ENCODE measurements at regions not wholly inside any gene's neighbourhood (a gene's known extent, or its start where the extent isn't known, plus 50 kb on each side); places are given as distances from the start of the nearest gene placed in this dataset.

DNA sequence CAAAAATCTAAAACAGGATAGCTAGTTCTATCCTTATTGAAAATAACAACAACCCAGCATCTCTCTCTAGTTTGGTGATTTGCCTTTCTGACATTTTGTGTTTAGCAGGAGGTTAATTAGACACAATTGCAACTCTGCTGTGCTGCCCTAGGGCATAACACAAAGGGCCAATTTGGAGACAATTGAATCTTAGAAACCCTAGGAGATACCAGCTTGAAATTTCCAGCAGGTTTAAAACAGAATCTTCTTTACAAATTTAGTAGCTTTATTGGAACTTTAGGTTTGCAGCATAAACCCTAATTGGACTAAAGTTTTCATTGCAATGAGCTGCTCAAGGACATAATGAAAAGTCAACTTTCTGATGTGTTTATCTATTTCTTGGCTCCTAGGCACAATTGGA, 166.7 kb upstream of the FER start:
- TF ChIP-seq, protein P1, sequence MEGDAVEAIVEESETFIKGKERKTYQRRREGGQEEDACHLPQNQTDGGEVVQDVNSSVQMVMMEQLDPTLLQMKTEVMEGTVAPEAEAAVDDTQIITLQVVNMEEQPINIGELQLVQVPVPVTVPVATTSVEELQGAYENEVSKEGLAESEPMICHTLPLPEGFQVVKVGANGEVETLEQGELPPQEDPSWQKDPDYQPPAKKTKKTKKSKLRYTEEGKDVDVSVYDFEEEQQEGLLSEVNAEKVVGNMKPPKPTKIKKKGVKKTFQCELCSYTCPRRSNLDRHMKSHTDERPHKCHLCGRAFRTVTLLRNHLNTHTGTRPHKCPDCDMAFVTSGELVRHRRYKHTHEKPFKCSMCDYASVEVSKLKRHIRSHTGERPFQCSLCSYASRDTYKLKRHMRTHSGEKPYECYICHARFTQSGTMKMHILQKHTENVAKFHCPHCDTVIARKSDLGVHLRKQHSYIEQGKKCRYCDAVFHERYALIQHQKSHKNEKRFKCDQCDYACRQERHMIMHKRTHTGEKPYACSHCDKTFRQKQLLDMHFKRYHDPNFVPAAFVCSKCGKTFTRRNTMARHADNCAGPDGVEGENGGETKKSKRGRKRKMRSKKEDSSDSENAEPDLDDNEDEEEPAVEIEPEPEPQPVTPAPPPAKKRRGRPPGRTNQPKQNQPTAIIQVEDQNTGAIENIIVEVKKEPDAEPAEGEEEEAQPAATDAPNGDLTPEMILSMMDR (IDR thresholded peaks at IDR 0.05), result no peak
- Histone ChIP-seq H2AFZ (replicated peaks) (no peak overlapping the region), H3F3A (ENCODE audit: low read depth) (no peaks in the 10 kb centered on the region), H3K27ac (peak overlapping the region; percentile 7), H3K36me3 (no peaks in the 10 kb centered on the region), H3K4me3 (no peak overlapping the region), H3K27me3 (no peaks in the 10 kb centered on the region), H3K4me1 (peaks cover 20% of the 10 kb centered on the region), H3K4me2 (peak overlapping the region; percentile 24), H4K20me1 (ENCODE audit: low read depth) (no peaks in the 10 kb centered on the region), H3K79me2 (ENCODE audit: low read depth) (no peaks in the 10 kb centered on the region), H3K9me3 (ENCODE audit: low read depth) (no peaks in the 10 kb centered on the region), H3K9ac (no peak overlapping the region)
- DNase-seq (ENCODE audit: low spot score), result peak; percentile 25
- Mint-ChIP-seq H3K4me1 (peaks cover 2% of the 10 kb centered on the region), H3K9me3 (peaks cover 4% of the 10 kb centered on the region), H3K27ac (no peak overlapping the region), H3K27me3 (ENCODE audit: insufficient read depth, low read depth) (no peaks in the 10 kb centered on the region), H3K4me3 (no peak overlapping the region), H3K36me3 (no peaks in the 10 kb centered on the region)

DNA sequence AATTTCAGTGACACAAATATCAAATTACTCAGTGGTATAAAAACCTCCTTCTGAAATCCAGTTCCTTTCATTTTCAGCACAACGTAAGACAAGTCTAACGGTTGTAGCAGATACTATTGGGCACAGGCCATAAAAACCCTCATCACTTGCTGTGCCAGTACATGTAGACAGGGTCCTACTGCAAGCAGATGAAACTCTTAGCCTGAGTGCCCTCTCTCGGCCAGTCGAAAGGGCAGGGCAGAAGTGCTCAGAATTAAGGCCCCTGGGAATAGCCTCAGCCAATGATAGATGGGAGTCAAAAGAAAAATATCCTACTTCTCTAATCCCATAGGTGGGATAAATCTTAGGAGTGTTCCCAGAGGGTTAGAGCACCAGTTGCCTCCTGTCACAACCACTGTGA, 168.5 kb upstream of the FER start:
- H3K4me2 ChIP-seq, result no peak overlapping the region
- no peaks in the 10 kb centered on the region for H3K9me3 ChIP-seq (ENCODE audit: low read depth)
- no peak overlapping the region for H3K4me3 ChIP-seq
- H3K4me1 ChIP-seq, result peaks cover 20% of the 10 kb centered on the region
- H3K27ac Mint-ChIP-seq, result no peak overlapping the region
- H3K4me1 Mint-ChIP-seq, result peaks cover 2% of the 10 kb centered on the region
- H3K4me3 Mint-ChIP-seq, result no peak overlapping the region
- peaks cover 2% of the 10 kb centered on the region for H3K27me3 Mint-ChIP-seq (ENCODE audit: insufficient read depth, low read depth)
- no peaks in the 10 kb centered on the region for H3K27me3 ChIP-seq
- H3K9ac ChIP-seq, result no peak overlapping the region
- no peaks in the 10 kb centered on the region for H3F3A ChIP-seq (ENCODE audit: low read depth)
- no peaks in the 10 kb centered on the region for H3K36me3 ChIP-seq
- no peak for DNase-seq (ENCODE audit: low spot score)
- no peak for TF ChIP-seq EZH2phosphoT487 (IDR thresholded peaks at IDR 0.05)
- TF ChIP-seq, protein P1 (IDR thresholded peaks at IDR 0.05), result no peak
- no peak for TF ChIP-seq EZH2 (IDR thresholded peaks at IDR 0.05)
- no peaks in the 10 kb centered on the region for H4K20me1 ChIP-seq (ENCODE audit: low read depth)
- no peaks in the 10 kb centered on the region for H3K36me3 Mint-ChIP-seq
- H2AFZ ChIP-seq (replicated peaks), result no peak overlapping the region
- no peaks in the 10 kb centered on the region for H3K79me2 ChIP-seq (ENCODE audit: low read depth)
- no peak overlapping the region for H3K27ac ChIP-seq
- peaks cover 13% of the 10 kb centered on the region for H3K9me3 Mint-ChIP-seq

DNA sequence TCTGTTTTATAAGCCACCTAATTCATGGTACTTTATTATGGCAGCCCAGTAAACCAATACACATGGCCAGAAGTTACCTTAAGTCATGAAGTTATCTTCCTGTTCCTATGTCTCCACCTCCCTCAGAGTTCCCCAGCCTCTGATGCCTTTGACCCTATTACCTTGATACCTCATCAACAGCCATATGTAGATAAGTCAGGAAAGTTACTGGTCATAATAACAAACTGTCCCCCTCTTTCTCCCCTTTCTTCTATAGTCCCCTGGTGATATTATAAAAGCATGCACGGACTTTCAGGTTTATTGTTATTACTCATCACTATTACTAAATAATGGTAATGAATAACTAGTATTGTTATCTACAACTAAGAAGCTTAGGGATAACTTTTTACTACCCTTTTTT, 168.9 kb upstream of the FER start:
- H3K36me3 ChIP-seq, result no peaks in the 10 kb centered on the region

More for the DNA sequence above, 168.9 kb upstream of the FER start:
- H3K4me3 Mint-ChIP-seq, result no peak overlapping the region
- peaks cover 18% of the 10 kb centered on the region for H3K9me3 Mint-ChIP-seq
- Histone ChIP-seq H4K20me1 (ENCODE audit: low read depth) (no peaks in the 10 kb centered on the region), H3K79me2 (ENCODE audit: low read depth) (no peaks in the 10 kb centered on the region), H3K27ac (no peak overlapping the region), H3K9me3 (ENCODE audit: low read depth) (no peaks in the 10 kb centered on the region), H2AFZ (replicated peaks) (no peak overlapping the region), H3F3A (ENCODE audit: low read depth) (no peaks in the 10 kb centered on the region), H3K4me3 (no peak overlapping the region), H3K27me3 (no peaks in the 10 kb centered on the region), H3K9ac (no peak overlapping the region), H3K4me2 (no peak overlapping the region), H3K4me1 (peaks cover 20% of the 10 kb centered on the region)
- H3K36me3 Mint-ChIP-seq, result no peaks in the 10 kb centered on the region
- H3K27ac Mint-ChIP-seq, result no peak overlapping the region
- TF ChIP-seq EZH2 (IDR thresholded peaks at IDR 0.05) (no peak), EZH2phosphoT487 (IDR thresholded peaks at IDR 0.05) (no peak)
- TF ChIP-seq, protein P1 (IDR thresholded peaks at IDR 0.05), result no peak
- peaks cover 2% of the 10 kb centered on the region for H3K4me1 Mint-ChIP-seq
- DNase-seq (ENCODE audit: low spot score), result no peak
- peaks cover 2% of the 10 kb centered on the region for H3K27me3 Mint-ChIP-seq (ENCODE audit: insufficient read depth, low read depth)

Data from neural progenitor cell (in vitro differentiated cells).